IMR-90 (cell line): ENCODE measurements at regions not wholly inside any gene's neighbourhood (a gene's known extent, or its start where the extent isn't known, plus 50 kb on each side); places are given as distances from the start of the nearest gene placed in this dataset.

Experiments
- ATAC-seq: fragments of 200-7000 bp; cut with Tn5 transposase; 2 replicates; pipeline ENCODE4 v1.9.1; 2020; ENCODE audit warnings: low read depth, mild to moderate bottlenecking, moderate library complexity
- BruUV-seq: library from RNA; stranded (reverse); fragments of 400-500 nt; replicated peaks from 2 replicates; lab custom pipeline; 2021; lab: Mats Ljungman, UMichigan
- CTCF ChIA-PET: fragments of 300-600 bp; formaldehyde crosslinking; extraction: SDS; loops from one replicate; lab custom pipeline; 2021; ENCODE audit warnings: antibody characterized with exemption; lab: Yijun Ruan, JAX
- POLR2A ChIA-PET: fragments of 300-600 bp; sonication (Branson Sonifier 250); formaldehyde crosslinking; loops from one replicate; lab custom pipeline; 2022; ENCODE audit warnings: antibody characterized with exemption; ENCODE audit not compliant: unreplicated experiment; lab: Charles Lee
- DNase-seq: peaks from one replicate; pipeline ENCODE4 v3.0.0; 2013
- H2AFZ ChIP-seq: replicated peaks from 2 replicates; pipeline ENCODE3; 2013; ENCODE audit warnings: low read length, mild to moderate bottlenecking; ENCODE audit not compliant: poor library complexity
- H2AK5ac ChIP-seq: 2 replicates; pipeline ENCODE4 v1.6.1; 2013; ENCODE audit warnings: low read depth, low read length, inconsistent platforms
- H2AK9ac ChIP-seq: replicated peaks from 2 replicates; pipeline ENCODE3; 2013; ENCODE audit warnings: mild to moderate bottlenecking, low read depth, low read length, moderate library complexity; ENCODE audit not compliant: poor library complexity
- H2BK120ac ChIP-seq: 2 replicates; pipeline ENCODE4 v1.6.1; 2013; ENCODE audit warnings: low read depth, low read length, inconsistent platforms
- H2BK15ac ChIP-seq: 3 replicates; pipeline ENCODE4 v1.6.1; 2013; ENCODE audit warnings: low read depth, low read length, inconsistent platforms
- H2BK20ac ChIP-seq: 2 replicates; pipeline ENCODE4 v1.6.1; 2013; ENCODE audit warnings: low read depth, mild to moderate bottlenecking, inconsistent platforms, low read length, moderate library complexity
- H2BK5ac ChIP-seq: 2 replicates; pipeline ENCODE4 v1.6.1; 2013; ENCODE audit warnings: mild to moderate bottlenecking, low read depth, low read length, inconsistent platforms; ENCODE audit not compliant: poor library complexity, severe bottlenecking
- H3K14ac ChIP-seq: replicated peaks from 2 replicates; pipeline ENCODE4 v1.6.1; 2013; ENCODE audit warnings: low read depth, low read length, inconsistent platforms
- H3K18ac ChIP-seq: 2 replicates; pipeline ENCODE4 v1.6.1; 2013; ENCODE audit warnings: low read depth, low read length, control low read depth
- H3K23ac ChIP-seq: 2 replicates; pipeline ENCODE4 v1.6.1; 2013; ENCODE audit warnings: low read depth, low read length, inconsistent platforms
- H3K27ac ChIP-seq: 2 replicates; pipeline ENCODE4 v1.5.1; 2013; ENCODE audit warnings: mild to moderate bottlenecking, control low read depth, low read length; ENCODE audit not compliant: insufficient read depth
- H3K27me3 ChIP-seq: 2 replicates; pipeline ENCODE4 v1.6.1; 2013; ENCODE audit warnings: low read length; ENCODE audit not compliant: control insufficient read depth, insufficient read depth
- H3K36me3 ChIP-seq: 2 replicates; pipeline ENCODE4 v1.6.1; 2013; ENCODE audit warnings: low read length, mixed read lengths; ENCODE audit not compliant: control insufficient read depth, insufficient read depth
- H3K4ac ChIP-seq: 2 replicates; pipeline ENCODE4 v1.6.1; 2013; ENCODE audit warnings: low read depth, low read length, inconsistent platforms
- H3K4me1 ChIP-seq: 2 replicates; pipeline ENCODE4 v1.6.1; 2013; ENCODE audit warnings: low read length, mixed read lengths; ENCODE audit not compliant: control insufficient read depth, insufficient read depth
- H3K4me2 ChIP-seq: 2 replicates; pipeline ENCODE4 v1.6.1; 2013; ENCODE audit warnings: low read depth, mild to moderate bottlenecking, control low read depth, low read length, moderate library complexity
- H3K4me3 ChIP-seq: 2 replicates; pipeline ENCODE4 v1.5.1; 2013; ENCODE audit warnings: low read depth, mild to moderate bottlenecking, control low read depth, low read length, moderate library complexity; ENCODE audit not compliant: insufficient read depth
- H3K56ac ChIP-seq: 2 replicates; pipeline ENCODE4 v1.6.1; 2013; ENCODE audit warnings: low read length, inconsistent platforms; ENCODE audit not compliant: insufficient read depth; ENCODE audit errors: extremely low read depth
- H3K79me1 ChIP-seq, 2 experiments: 2 replicates each; pipeline ENCODE4 v1.6.1; 2013; ENCODE audit warnings: low read length in 2 of 2, inconsistent platforms in 1 of 2, low read depth in 1 of 2
- H3K9ac ChIP-seq: 2 replicates; pipeline ENCODE4 v1.6.1; 2013; ENCODE audit warnings: low read depth, low read length, control low read depth
- H3K9me1 ChIP-seq: 2 replicates; pipeline ENCODE4 v1.6.1; 2013; ENCODE audit warnings: low read length, inconsistent platforms; ENCODE audit not compliant: insufficient read depth
- H3K9me3 ChIP-seq: 2 replicates; pipeline ENCODE4 v1.6.1; 2013; ENCODE audit warnings: low read length; ENCODE audit not compliant: control insufficient read depth, insufficient read depth
- H4K20me1 ChIP-seq: 2 replicates; pipeline ENCODE4 v1.6.1; 2013; ENCODE audit warnings: low read length, inconsistent platforms; ENCODE audit not compliant: insufficient read depth
- H4K5ac ChIP-seq: 2 replicates; pipeline ENCODE4 v1.6.1; 2013; ENCODE audit warnings: mild to moderate bottlenecking, low read depth, low read length, control low read depth
- H4K8ac ChIP-seq, 2 experiments: 2 replicates each; pipeline ENCODE4 v1.6.1; 2013; ENCODE audit warnings: low read depth in 2 of 2, low read length in 2 of 2, control low read depth in 1 of 2, inconsistent platforms in 1 of 2
- H4K91ac ChIP-seq: 2 replicates; pipeline ENCODE4 v1.6.1; 2013; ENCODE audit warnings: low read depth, low read length, inconsistent platforms; ENCODE audit not compliant: insufficient read depth
- BHLHE40 ChIP-seq: fragments of 150-350 bp; IDR thresholded peaks from 2 replicates; pipeline ENCODE4 v1.6.1; 2016; ENCODE audit warnings: mild to moderate bottlenecking, low read depth, low read length
- CEBPB ChIP-seq: IDR thresholded peaks from 2 replicates; pipeline ENCODE4 v1.6.1; 2012; ENCODE audit warnings: low read depth, low read length, improper control_type of control experiment
- CHD1 ChIP-seq: IDR thresholded peaks from 2 replicates; pipeline ENCODE4 v1.6.1; 2012; ENCODE audit warnings: low read depth, low read length, improper control_type of control experiment
- FOS ChIP-seq: fragments of 150-350 bp; IDR thresholded peaks from 2 replicates; pipeline ENCODE4 v1.6.1; 2016; ENCODE audit warnings: low read depth, low read length
- MAFK ChIP-seq: IDR thresholded peaks from 2 replicates; pipeline ENCODE4 v1.6.1; 2012; ENCODE audit warnings: low read depth, low read length, improper control_type of control experiment
- MAZ ChIP-seq: IDR thresholded peaks from 2 replicates; pipeline ENCODE4 v1.6.1; 2012; ENCODE audit warnings: low read depth, mild to moderate bottlenecking, low read length, improper control_type of control experiment, moderate library complexity, borderline replicate concordance
- MXI1 ChIP-seq: IDR thresholded peaks from 2 replicates; pipeline ENCODE4 v1.6.1; 2012; ENCODE audit warnings: low read depth, mild to moderate bottlenecking, low read length, moderate library complexity, borderline replicate concordance
- NFE2L2 ChIP-seq: fragments of 150-350 bp; IDR thresholded peaks from 2 replicates; pipeline ENCODE4 v1.6.1; 2016; ENCODE audit warnings: low read depth, mild to moderate bottlenecking, low read length
- POLR2A ChIP-seq: IDR thresholded peaks from 2 replicates; pipeline ENCODE4 v1.6.1; 2012; ENCODE audit warnings: mild to moderate bottlenecking, low read depth, low read length
- RAD21 ChIP-seq: IDR thresholded peaks from 2 replicates; pipeline ENCODE4 v1.6.1; 2012; ENCODE audit warnings: low read length, improper control_type of control experiment
- RCOR1 ChIP-seq: IDR thresholded peaks from 2 replicates; pipeline ENCODE4 v1.6.1; 2012; ENCODE audit warnings: mild to moderate bottlenecking, low read length, improper control_type of control experiment; ENCODE audit not compliant: insufficient replicate concordance
- RFX5 ChIP-seq: IDR thresholded peaks from 2 replicates; pipeline ENCODE4 v1.8.0; 2012; ENCODE audit warnings: low read depth, mild to moderate bottlenecking, low read length, moderate library complexity
- SMC3 ChIP-seq: fragments of 150-350 bp; IDR thresholded peaks from 2 replicates; pipeline ENCODE4 v1.6.1; 2016; ENCODE audit warnings: low read depth, mild to moderate bottlenecking, antibody characterized with exemption, low read length, moderate library complexity
- dilution Hi-C: fragments of 300-500 bp; cut with HindIII; formaldehyde crosslinking; loops from one replicate; pipeline ENCODE4 v1.14.3; 2018; ENCODE audit warnings: low sequenced_read_pairs; ENCODE audit not compliant: unreplicated experiment
- in situ Hi-C: fragments of 300-500 bp; cut with MboI; formaldehyde crosslinking; loops from 3 replicates; pipeline ENCODE4 v1.14.3; 2019; ENCODE audit warnings: low sequenced_read_pairs, inconsistent platforms, mixed read lengths
- intact Hi-C: fragments of 100-400 bp; cut with micrococcal nuclease; formaldehyde crosslinking; loops from 2 replicates; pipeline ENCODE4 v1.10.0; 2022
- TF ChIP-seq, protein P1 (sequence below): fragments of 150-350 bp; IDR thresholded peaks from 2 replicates; pipeline ENCODE4 v1.6.1; 2016; ENCODE audit warnings: low read depth, mild to moderate bottlenecking, low read length, moderate library complexity, borderline replicate concordance
- TF ChIP-seq, protein P2 (sequence below): conservative IDR thresholded peaks from 2 replicates; pipeline ENCODE4 v1.5.1; 2012; ENCODE audit warnings: mild to moderate bottlenecking, low read depth, low read length, improper control_type of control experiment
- TF ChIP-seq, protein P3 (sequence below): fragments of 150-350 bp; IDR thresholded peaks from 2 replicates; pipeline ENCODE4 v1.6.1; 2017; ENCODE audit warnings: mild to moderate bottlenecking, antibody characterized with exemption, low read length, low read depth

DNA sequence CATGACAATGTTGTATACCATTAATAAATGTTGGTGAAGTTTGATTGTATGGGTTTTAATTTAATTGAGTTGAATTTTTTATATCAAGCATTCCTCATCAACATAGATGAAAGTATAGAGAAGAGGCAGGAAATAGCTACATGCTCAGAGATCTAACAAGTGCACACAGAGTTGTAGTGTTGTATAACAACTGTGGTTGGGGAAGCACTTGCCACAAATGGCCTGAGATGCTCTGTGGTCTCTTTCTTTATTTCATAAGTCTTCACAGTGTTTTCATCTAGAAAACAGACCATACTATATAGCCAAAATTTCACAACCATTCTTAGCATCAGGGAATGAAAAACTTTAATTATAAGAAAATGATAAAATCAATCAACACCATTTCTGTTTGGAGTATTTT is 682.6 kb upstream of the NECTIN3 start:
- no peaks in the 10 kb centered on the region for H3K9me1 ChIP-seq
- H2BK5ac ChIP-seq: no peak overlapping the region
- ATAC-seq (no peak), DNase-seq (no peak)
- H3K56ac ChIP-seq: no peak overlapping the region
- no peak overlapping the region; the same call in 1 of the 2 replicates for H3K18ac ChIP-seq
- BruUV-seq: no TSS peak
- H3K4me1 ChIP-seq: peaks cover 8% of the 10 kb centered on the region; the same call in 1 of the 2 replicates
- no peaks in the 10 kb centered on the region for H3K9me3 ChIP-seq
- no peak overlapping the region for H3K4me3 ChIP-seq
- no peak overlapping the region for H2BK15ac ChIP-seq
- H2BK20ac ChIP-seq: peak overlapping the region; percentile 86; the same call in 1 of the 2 replicates
- no peak overlapping the region for H4K5ac ChIP-seq
- no peak overlapping the region for H3K27ac ChIP-seq
- no peaks in the 10 kb centered on the region for H3K27me3 ChIP-seq
- no peak overlapping the region for H3K9ac ChIP-seq
- no peak for TF ChIP-seq CEBPB
- TF ChIP-seq BHLHE40: no peak
- TF ChIP-seq MAFK: no peak
- TF ChIP-seq MAZ: no peak
- TF ChIP-seq RFX5: no peak
- TF ChIP-seq, protein P1, sequence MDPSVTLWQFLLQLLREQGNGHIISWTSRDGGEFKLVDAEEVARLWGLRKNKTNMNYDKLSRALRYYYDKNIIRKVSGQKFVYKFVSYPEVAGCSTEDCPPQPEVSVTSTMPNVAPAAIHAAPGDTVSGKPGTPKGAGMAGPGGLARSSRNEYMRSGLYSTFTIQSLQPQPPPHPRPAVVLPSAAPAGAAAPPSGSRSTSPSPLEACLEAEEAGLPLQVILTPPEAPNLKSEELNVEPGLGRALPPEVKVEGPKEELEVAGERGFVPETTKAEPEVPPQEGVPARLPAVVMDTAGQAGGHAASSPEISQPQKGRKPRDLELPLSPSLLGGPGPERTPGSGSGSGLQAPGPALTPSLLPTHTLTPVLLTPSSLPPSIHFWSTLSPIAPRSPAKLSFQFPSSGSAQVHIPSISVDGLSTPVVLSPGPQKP: no peak
- TF ChIP-seq NFE2L2: no peak
- TF ChIP-seq, protein P2, sequence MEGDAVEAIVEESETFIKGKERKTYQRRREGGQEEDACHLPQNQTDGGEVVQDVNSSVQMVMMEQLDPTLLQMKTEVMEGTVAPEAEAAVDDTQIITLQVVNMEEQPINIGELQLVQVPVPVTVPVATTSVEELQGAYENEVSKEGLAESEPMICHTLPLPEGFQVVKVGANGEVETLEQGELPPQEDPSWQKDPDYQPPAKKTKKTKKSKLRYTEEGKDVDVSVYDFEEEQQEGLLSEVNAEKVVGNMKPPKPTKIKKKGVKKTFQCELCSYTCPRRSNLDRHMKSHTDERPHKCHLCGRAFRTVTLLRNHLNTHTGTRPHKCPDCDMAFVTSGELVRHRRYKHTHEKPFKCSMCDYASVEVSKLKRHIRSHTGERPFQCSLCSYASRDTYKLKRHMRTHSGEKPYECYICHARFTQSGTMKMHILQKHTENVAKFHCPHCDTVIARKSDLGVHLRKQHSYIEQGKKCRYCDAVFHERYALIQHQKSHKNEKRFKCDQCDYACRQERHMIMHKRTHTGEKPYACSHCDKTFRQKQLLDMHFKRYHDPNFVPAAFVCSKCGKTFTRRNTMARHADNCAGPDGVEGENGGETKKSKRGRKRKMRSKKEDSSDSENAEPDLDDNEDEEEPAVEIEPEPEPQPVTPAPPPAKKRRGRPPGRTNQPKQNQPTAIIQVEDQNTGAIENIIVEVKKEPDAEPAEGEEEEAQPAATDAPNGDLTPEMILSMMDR: no peak
- TF ChIP-seq, protein P3, sequence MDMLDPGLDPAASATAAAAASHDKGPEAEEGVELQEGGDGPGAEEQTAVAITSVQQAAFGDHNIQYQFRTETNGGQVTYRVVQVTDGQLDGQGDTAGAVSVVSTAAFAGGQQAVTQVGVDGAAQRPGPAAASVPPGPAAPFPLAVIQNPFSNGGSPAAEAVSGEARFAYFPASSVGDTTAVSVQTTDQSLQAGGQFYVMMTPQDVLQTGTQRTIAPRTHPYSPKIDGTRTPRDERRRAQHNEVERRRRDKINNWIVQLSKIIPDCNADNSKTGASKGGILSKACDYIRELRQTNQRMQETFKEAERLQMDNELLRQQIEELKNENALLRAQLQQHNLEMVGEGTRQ: no peak
- TF ChIP-seq RAD21: no peak
- no peak for TF ChIP-seq SMC3
- TF ChIP-seq FOS: no peak
- no peak for TF ChIP-seq MXI1
- no peak for TF ChIP-seq CHD1
- no peak for TF ChIP-seq RCOR1
- TF ChIP-seq POLR2A: no peak
- no peaks in the 10 kb centered on the region for H3K79me1 ChIP-seq
- H4K8ac ChIP-seq: no peak overlapping the region; a peak in 1 of 4 replicates
- CTCF ChIA-PET: no interaction called here
- H4K20me1 ChIP-seq: no peaks in the 10 kb centered on the region
- H3K14ac ChIP-seq: no peak overlapping the region
- H2BK120ac ChIP-seq: peak overlapping the region; percentile 83
- dilution Hi-C loops: no loop called here
- no peaks in the 10 kb centered on the region for H3K36me3 ChIP-seq
- POLR2A ChIA-PET: no interaction called here
- peak overlapping the region; percentile 43 for H3K4ac ChIP-seq
- in situ Hi-C loops: no loop called here
- no peak overlapping the region for H4K91ac ChIP-seq
- intact Hi-C loops: loop anchor here (10.0 kb wide), 2 partner anchors 224 to 686 kb away; partner anchors contain the start of gene NECTIN3
- H3K4me2 ChIP-seq: no peak overlapping the region
- no peak overlapping the region for H2AK9ac ChIP-seq
- H3K23ac ChIP-seq: no peak overlapping the region
- H2AFZ ChIP-seq: no peak overlapping the region
- H2AK5ac ChIP-seq: no peak overlapping the region
